SU-DHL-6 (cell line): ENCODE measurements at regions not wholly inside any gene's neighbourhood (a gene's known extent, or its start where the extent isn't known, plus 50 kb on each side); places are given as distances from the start of the nearest gene placed in this dataset.

Source experiments
- H2AFZ ChIP-seq: fragments of 200-600 bp; sonication (generic); 2 replicates; pipeline ENCODE4 v1.6.1; 2014; ENCODE audit warnings: low read depth, mild to moderate bottlenecking, moderate library complexity, mixed read lengths, antibody characterized with exemption, low read length; ENCODE audit not compliant: severe bottlenecking
- H3F3A ChIP-seq: fragments of 200-600 bp; shearing (Covaris generic); 2 replicates; pipeline ENCODE4 v1.6.0; 2016; ENCODE audit warnings: antibody characterized with exemption, mild to moderate bottlenecking; ENCODE audit not compliant: insufficient read depth
- H3K27ac ChIP-seq: fragments of 200-600 bp; sonication (generic); 2 replicates; pipeline ENCODE4 v1.5.1; 2016; ENCODE audit warnings: low read depth, mild to moderate bottlenecking, low read length, moderate library complexity, mixed read lengths
- H3K27me3 ChIP-seq: fragments of 200-600 bp; sonication (generic), shearing (Covaris generic); 2 replicates; pipeline ENCODE4 v1.6.0; 2014; ENCODE audit warnings: mild to moderate bottlenecking, low read length
- H3K36me3 ChIP-seq: fragments of 200-600 bp; sonication (generic); 2 replicates; pipeline ENCODE4 v1.6.1; 2014; ENCODE audit warnings: mild to moderate bottlenecking, low read length, mixed read lengths
- H3K4me2 ChIP-seq: fragments of 300-600, 200-600 bp; shearing (Covaris generic), sonication (generic); 2 replicates; pipeline ENCODE4 v1.6.0; 2014; ENCODE audit warnings: low read length, low read depth, mild to moderate bottlenecking; ENCODE audit not compliant: poor library complexity, severe bottlenecking
- H3K4me3 ChIP-seq: fragments of 200-600 bp; sonication (generic); 2 replicates; pipeline ENCODE4 v1.5.1; 2014; ENCODE audit warnings: antibody characterized with exemption, low read length, mild to moderate bottlenecking, mixed read lengths; ENCODE audit not compliant: insufficient read depth, poor library complexity, severe bottlenecking
- H3K79me2 ChIP-seq: fragments of 200-600 bp; sonication (generic); 2 replicates; pipeline ENCODE4 v1.6.1; 2014; ENCODE audit warnings: mild to moderate bottlenecking, low read length, moderate library complexity; ENCODE audit not compliant: insufficient read depth
- H3K9ac ChIP-seq: fragments of 200-600 bp; sonication (generic); 2 replicates; pipeline ENCODE4 v1.7.0; 2014; ENCODE audit warnings: mild to moderate bottlenecking, low read length
- H3K9me2 ChIP-seq: fragments of 200-600 bp; sonication (generic); replicated peaks from 2 replicates; pipeline ENCODE4 v1.6.1; 2014; ENCODE audit warnings: low read length; ENCODE audit not compliant: insufficient read depth
- H3K9me3 ChIP-seq: fragments of 200-600 bp; sonication (generic); 2 replicates; pipeline ENCODE4 v1.6.1; 2014; ENCODE audit warnings: low read length, mixed read lengths; ENCODE audit not compliant: insufficient read depth
- H4K20me1 ChIP-seq: fragments of 200-600 bp; sonication (generic); 2 replicates; pipeline ENCODE4 v1.6.1; 2014; ENCODE audit warnings: low read depth, mild to moderate bottlenecking, antibody characterized with exemption, low read length, moderate library complexity, mixed read lengths
- CTCF ChIP-seq: fragments of 200-600 bp; sonication (generic); IDR thresholded peaks from one replicate; pipeline ENCODE4 v1.5.1; 2017; ENCODE audit warnings: antibody characterized with exemption, mild to moderate bottlenecking, low read length, moderate library complexity; ENCODE audit not compliant: insufficient read depth, poor library complexity, severe bottlenecking
- EZH2phosphoT487 ChIP-seq: fragments of 200-600 bp; sonication (generic), shearing (Covaris generic); conservative IDR thresholded peaks from 2 replicates; pipeline ENCODE4 v1.6.1; 2018; ENCODE audit warnings: mild to moderate bottlenecking, antibody characterized with exemption, low read length, moderate library complexity, mixed read lengths

- TF ChIP-seq EZH2phosphoT487 (no peak), CTCF (no peak)
- no peak overlapping the region for H3K9ac ChIP-seq
- H3K4me2 ChIP-seq: no peak overlapping the region
- H3K79me2 ChIP-seq: no peaks in the 10 kb centered on the region
- no peaks in the 10 kb centered on the region for H3K36me3 ChIP-seq
- H3K4me3 ChIP-seq: no peak overlapping the region
- H3K9me2 ChIP-seq: no peaks in the 10 kb centered on the region
- H3F3A ChIP-seq: no peaks in the 10 kb centered on the region
- H2AFZ ChIP-seq: no peak overlapping the region
- no peaks in the 10 kb centered on the region for H3K9me3 ChIP-seq
- H3K27me3 ChIP-seq: no peaks in the 10 kb centered on the region
- no peaks in the 10 kb centered on the region for H4K20me1 ChIP-seq
- no peak overlapping the region for H3K27ac ChIP-seq
Observed at GRCh38 chr6:137777687-137778075, 89.4 kb upstream of the TNFAIP3 start.

- no peak overlapping the region for H3K9ac ChIP-seq
- H3K27me3 ChIP-seq: no peaks in the 10 kb centered on the region
- H3K9me3 ChIP-seq: no peaks in the 10 kb centered on the region
- no peaks in the 10 kb centered on the region for H3K9me2 ChIP-seq
- no peak overlapping the region for H2AFZ ChIP-seq
- no peaks in the 10 kb centered on the region for H3K79me2 ChIP-seq
- H3K36me3 ChIP-seq: no peaks in the 10 kb centered on the region
- no peaks in the 10 kb centered on the region for H3F3A ChIP-seq
- TF ChIP-seq CTCF: no peak
- TF ChIP-seq EZH2phosphoT487: no peak
- no peak overlapping the region for H3K4me3 ChIP-seq
- no peaks in the 10 kb centered on the region for H4K20me1 ChIP-seq
- no peak overlapping the region for H3K27ac ChIP-seq
- H3K4me2 ChIP-seq: no peak overlapping the region
Observed at GRCh38 chr6:137779982-137780381, 87.1 kb upstream of the TNFAIP3 start.

GRCh38 chr6:137780447-137781034 lies 86.5 kb upstream of the TNFAIP3 start:
- no peak overlapping the region for H3K27ac ChIP-seq
- no peak overlapping the region for H3K4me3 ChIP-seq
- H3K9me3 ChIP-seq: no peaks in the 10 kb centered on the region
- TF ChIP-seq EZH2phosphoT487 (no peak), CTCF (no peak)
- no peak overlapping the region for H3K9ac ChIP-seq
- no peaks in the 10 kb centered on the region for H3K79me2 ChIP-seq
- no peaks in the 10 kb centered on the region for H3K36me3 ChIP-seq
- H2AFZ ChIP-seq: no peak overlapping the region
- no peaks in the 10 kb centered on the region for H3F3A ChIP-seq
- no peaks in the 10 kb centered on the region for H4K20me1 ChIP-seq
- no peaks in the 10 kb centered on the region for H3K9me2 ChIP-seq
- no peak overlapping the region for H3K4me2 ChIP-seq
- H3K27me3 ChIP-seq: no peaks in the 10 kb centered on the region
